ENCODE measurements at regions not wholly inside any gene's neighbourhood (a gene's known extent, or its start where the extent isn't known, plus 50 kb on each side); places are given as distances from the start of the nearest gene placed in this dataset.

DNA sequence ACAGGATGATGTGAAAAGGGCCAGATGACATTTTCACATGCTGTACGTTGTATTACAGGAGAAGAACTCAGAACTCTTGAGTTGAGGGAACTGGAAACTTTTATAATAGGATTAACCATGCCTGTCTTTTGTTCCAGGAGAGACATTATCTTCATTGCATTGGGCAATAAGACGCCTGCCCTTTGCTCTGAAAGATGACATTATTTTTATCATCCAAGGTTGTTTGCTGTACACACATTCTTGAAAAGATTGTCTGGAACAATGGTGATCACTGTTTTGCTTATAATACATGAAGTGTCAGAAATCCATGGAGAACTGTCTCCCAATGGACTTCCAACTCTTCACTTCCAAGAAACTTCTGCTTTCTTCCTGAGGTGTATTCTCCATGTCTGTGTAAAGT lies 334.6 kb upstream of the B3GAT1 start:
- no peaks in the 10 kb centered on the region for H3K27me3 ChIP-seq (replicated peaks; ENCODE audit: control insufficient read depth, insufficient read depth, low read length)
- TF ChIP-seq CTCF (IDR thresholded peaks at IDR 0.05; ENCODE audit: insufficient read depth, low read length, poor library complexity, severe bottlenecking), result no peak

GRCh38 chr11:134745456-134745855 lies 333.4 kb upstream of the B3GAT1 start:
- no peak overlapping the region for H3K4me3 ChIP-seq (replicated peaks; ENCODE audit: low read depth, low read length)
- no peaks in the 10 kb centered on the region for H3K27me3 ChIP-seq (replicated peaks; ENCODE audit: control insufficient read depth, insufficient read depth, low read length)
- no peak for DNase-seq (ENCODE audit: extremely low read depth, insufficient read length)
- no peaks in the 10 kb centered on the region for H3K36me3 ChIP-seq (ENCODE audit: control insufficient read depth, insufficient read depth, low read length)
- TF ChIP-seq CTCF (IDR thresholded peaks at IDR 0.05; ENCODE audit: insufficient read depth, low read length, poor library complexity, severe bottlenecking), result no peak

More for the DNA sequence above, 334.6 kb upstream of the B3GAT1 start:
- no peak overlapping the region for H3K4me3 ChIP-seq (replicated peaks; ENCODE audit: low read depth, low read length)
- H3K36me3 ChIP-seq (ENCODE audit: control insufficient read depth, insufficient read depth, low read length), result no peaks in the 10 kb centered on the region
- no peak for DNase-seq (ENCODE audit: extremely low read depth, insufficient read length)

DNA sequence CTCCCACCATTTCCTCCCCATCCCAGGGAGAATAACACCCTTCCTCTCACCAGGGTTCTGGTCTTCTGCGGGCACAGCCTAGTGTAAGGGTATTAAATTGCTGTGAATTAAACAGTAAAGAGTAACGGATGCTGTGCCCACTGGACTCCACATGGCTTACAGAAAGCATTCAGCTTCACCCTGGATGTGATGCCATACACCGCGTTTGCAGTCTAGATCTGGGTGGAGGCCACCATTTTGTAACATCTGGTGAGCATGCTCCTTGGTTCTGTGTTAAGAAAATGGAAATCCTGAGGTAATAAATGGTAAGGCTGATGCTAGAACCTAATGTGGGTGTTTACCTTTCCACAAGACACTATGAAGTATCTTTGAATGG lies 331.8 kb upstream of the B3GAT1 start:
- DNase-seq (ENCODE audit: extremely low read depth, insufficient read length), result no peak
- TF ChIP-seq CTCF (IDR thresholded peaks at IDR 0.05; ENCODE audit: insufficient read depth, low read length, poor library complexity, severe bottlenecking), result no peak
- no peak overlapping the region for H3K4me3 ChIP-seq (replicated peaks; ENCODE audit: low read depth, low read length)
- no peaks in the 10 kb centered on the region for H3K27me3 ChIP-seq (replicated peaks; ENCODE audit: control insufficient read depth, insufficient read depth, low read length)
- no peaks in the 10 kb centered on the region for H3K36me3 ChIP-seq (ENCODE audit: control insufficient read depth, insufficient read depth, low read length)

- TF ChIP-seq CTCF (IDR thresholded peaks at IDR 0.05; ENCODE audit: insufficient read depth, low read length, poor library complexity, severe bottlenecking), result no peak
- no peaks in the 10 kb centered on the region for H3K27me3 ChIP-seq (replicated peaks; ENCODE audit: control insufficient read depth, insufficient read depth, low read length)
- no peaks in the 10 kb centered on the region for H3K36me3 ChIP-seq (ENCODE audit: control insufficient read depth, insufficient read depth, low read length)
- DNase-seq (ENCODE audit: extremely low read depth, insufficient read length), result no peak
- H3K4me3 ChIP-seq (replicated peaks; ENCODE audit: low read depth, low read length), result no peak overlapping the region
Measured at GRCh38 chr11:134742956-134743819, 331.1 kb upstream of the B3GAT1 start.

DNA sequence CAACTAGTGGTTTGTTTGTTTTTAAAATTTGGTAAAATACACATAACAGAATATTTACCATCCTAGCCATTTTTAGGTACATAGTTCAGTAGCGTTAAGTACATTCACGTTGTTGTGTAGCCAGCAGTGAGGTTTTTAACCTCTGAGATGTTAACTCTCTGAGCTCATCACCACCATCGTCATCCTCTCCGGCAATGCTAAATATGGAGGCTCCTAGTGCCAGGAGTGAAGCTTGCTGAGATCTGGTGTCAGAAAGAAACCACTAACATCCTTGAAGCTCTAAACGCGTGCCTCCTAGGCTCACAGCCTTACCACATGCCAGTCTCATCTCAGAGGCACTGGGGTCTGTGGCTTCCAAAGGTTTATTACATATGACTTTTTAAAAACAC lies 330.2 kb upstream of the B3GAT1 start:
- TF ChIP-seq CTCF (IDR thresholded peaks at IDR 0.05; ENCODE audit: insufficient read depth, low read length, poor library complexity, severe bottlenecking), result no peak
- DNase-seq (ENCODE audit: extremely low read depth, insufficient read length), result no peak
- H3K36me3 ChIP-seq (ENCODE audit: control insufficient read depth, insufficient read depth, low read length), result no peaks in the 10 kb centered on the region
- no peak overlapping the region for H3K4me3 ChIP-seq (replicated peaks; ENCODE audit: low read depth, low read length)
- no peaks in the 10 kb centered on the region for H3K27me3 ChIP-seq (replicated peaks; ENCODE audit: control insufficient read depth, insufficient read depth, low read length)
